Endothelial cell of umbilical vein (primary cell): ENCODE measurements at regions not wholly inside any gene's neighbourhood (a gene's known extent, or its start where the extent isn't known, plus 50 kb on each side); places are given as distances from the start of the nearest gene placed in this dataset.

ENCODE experiments used
- BruUV-seq: library from RNA; stranded (reverse); fragments of 400-500 nt; replicated peaks from 2 replicates; lab custom pipeline; 2021; lab: Mats Ljungman, UMichigan
- CTCF ChIA-PET: fragments of 300-600, 350-600 bp; sonication (Branson Sonifier 250); formaldehyde crosslinking; loops from one replicate; lab custom pipeline; 2021; ENCODE audit warnings: antibody characterized with exemption, inconsistent platforms; lab: Charles Lee
- POLR2A ChIA-PET: fragments of 300-600, 350-600 bp; sonication (Branson Sonifier 250); formaldehyde crosslinking; loops from one replicate; lab custom pipeline; 2021; ENCODE audit warnings: antibody characterized with exemption, inconsistent platforms; lab: Charles Lee
- DNase-seq: peaks from one replicate; pipeline ENCODE4 v3.0.0-alpha.2; 2011; ENCODE audit warnings: low read depth, low spot score
- FAIRE-seq: peaks from 2 replicates; lab custom pipeline; 2011; peaks lifted over from hg19 to GRCh38; lab: Jason Lieb, UNC
- H2AFZ ChIP-seq: 2 replicates; pipeline ENCODE4 v1.6.0; 2012; ENCODE audit warnings: low read depth, low read length, control low read depth, inconsistent platforms
- H3K27ac ChIP-seq: 2 replicates; pipeline ENCODE4 v1.5.1; 2011; ENCODE audit warnings: low read depth, mild to moderate bottlenecking, control low read depth, low read length, moderate library complexity; ENCODE audit not compliant: insufficient read depth
- H3K27me3 ChIP-seq, 2 experiments: 2 replicates each; pipeline versions ENCODE4 v1.6.0 to v1.6.1; 2011; ENCODE audit warnings: low read length in 2 of 2, mixed read lengths in 1 of 2; ENCODE audit not compliant: control insufficient read depth in 2 of 2, insufficient read depth in 2 of 2
- H3K36me3 ChIP-seq, 2 experiments: 2 replicates in 1 of 2; 3 replicates in 1 of 2; pipeline ENCODE4 v1.5.1; 2011; ENCODE audit warnings: low read length in 2 of 2, mild to moderate bottlenecking in 1 of 2, moderate library complexity in 1 of 2; ENCODE audit not compliant: control insufficient read depth in 2 of 2, insufficient read depth in 2 of 2; ENCODE audit errors: extremely low read depth in 1 of 2
- H3K4me1 ChIP-seq: 3 replicates; pipeline ENCODE4 v1.5.1; 2011; ENCODE audit warnings: mild to moderate bottlenecking, low read length; ENCODE audit not compliant: control insufficient read depth, insufficient read depth; ENCODE audit errors: extremely low read depth
- H3K4me2 ChIP-seq: 2 replicates; pipeline ENCODE4 v1.6.1; 2011; ENCODE audit warnings: low read length, control low read depth, mixed read lengths; ENCODE audit not compliant: insufficient read depth
- H3K4me3 ChIP-seq, 3 experiments: fragments of 200-600 bp in 1 of 3; sonication (generic), shearing (Covaris generic) in 1 of 3; replicated peaks in 1 of 3; 2 replicates each; pipeline ENCODE4 v1.5.1; 2011 to 2016; ENCODE audit warnings: control low read depth in 3 of 3, low read length in 3 of 3, mild to moderate bottlenecking in 2 of 3, inconsistent platforms in 1 of 3, low read depth in 1 of 3, moderate library complexity in 1 of 3; ENCODE audit not compliant: insufficient read depth in 1 of 3
- H3K79me2 ChIP-seq: 2 replicates; pipeline ENCODE4 v1.6.0; 2012; ENCODE audit warnings: low read length, inconsistent platforms; ENCODE audit not compliant: control insufficient read depth, insufficient read depth
- H3K9ac ChIP-seq: replicated peaks from 2 replicates; pipeline ENCODE3; 2011; ENCODE audit warnings: low read length, control low read depth; ENCODE audit not compliant: insufficient read depth; ENCODE audit errors: extremely low read depth
- H3K9me1 ChIP-seq: replicated peaks from 3 replicates; pipeline ENCODE4 v1.6.0; 2011; ENCODE audit warnings: mild to moderate bottlenecking, low read length; ENCODE audit not compliant: control insufficient read depth, insufficient read depth; ENCODE audit errors: extremely low read depth
- H3K9me3 ChIP-seq: replicated peaks from 2 replicates; pipeline ENCODE4 v1.5.1; 2012; ENCODE audit warnings: low read length, inconsistent platforms; ENCODE audit not compliant: control insufficient read depth, insufficient read depth
- H4K20me1 ChIP-seq: replicated peaks from 2 replicates; pipeline ENCODE3; 2011; ENCODE audit warnings: mild to moderate bottlenecking, low read length; ENCODE audit not compliant: control insufficient read depth, insufficient read depth; ENCODE audit errors: extremely low read depth
- CTCF ChIP-seq, 2 donors: IDR thresholded peaks; 1 replicate in 1 of 2; 2 replicates in 1 of 2; pipeline ENCODE4 v1.5.1; 2011; ENCODE audit warnings: low read length in 2 of 2, mild to moderate bottlenecking in 2 of 2, moderate library complexity in 2 of 2, control low read depth in 1 of 2, inconsistent platforms in 1 of 2, low read depth in 1 of 2; ENCODE audit not compliant: insufficient read depth in 1 of 2; ENCODE audit errors: extremely low read depth in 1 of 2
- EZH2 ChIP-seq: IDR thresholded peaks from 2 replicates; pipeline ENCODE4 v1.6.1; 2012; ENCODE audit warnings: borderline replicate concordance, low read depth, mild to moderate bottlenecking, moderate library complexity, low read length, inconsistent platforms; ENCODE audit not compliant: severe bottlenecking
- FOS ChIP-seq: IDR thresholded peaks from 2 replicates; pipeline ENCODE4 v1.6.1; 2011; ENCODE audit warnings: mild to moderate bottlenecking, low read length, moderate library complexity, borderline replicate concordance; ENCODE audit not compliant: insufficient read depth
- GATA2 ChIP-seq: IDR thresholded peaks from 2 replicates; pipeline ENCODE4 v1.7.0; 2011; ENCODE audit warnings: low read depth, mild to moderate bottlenecking, moderate library complexity, mixed read lengths, low read length; ENCODE audit not compliant: insufficient read length, insufficient read depth
- JUN ChIP-seq: IDR thresholded peaks from 2 replicates; pipeline ENCODE4 v1.6.1; 2011; ENCODE audit warnings: borderline replicate concordance, low read depth; ENCODE audit not compliant: insufficient read length, insufficient read depth
- MYC ChIP-seq: IDR thresholded peaks from one replicate; pipeline ENCODE4 v1.6.1; 2011; ENCODE audit warnings: mild to moderate bottlenecking, low read depth, low read length
- POLR2A ChIP-seq: IDR thresholded peaks from 2 replicates; pipeline ENCODE4 v1.6.1; 2012; ENCODE audit warnings: low read depth, mild to moderate bottlenecking, control low read depth, low read length
- POLR2AphosphoS5 ChIP-seq: IDR thresholded peaks from 2 replicates; pipeline ENCODE4 v1.6.1; 2012; ENCODE audit warnings: low read depth, mild to moderate bottlenecking, control low read depth, low read length, moderate library complexity; ENCODE audit not compliant: insufficient read depth
- dilution Hi-C: fragments of 300-500 bp; cut with MboI; formaldehyde crosslinking; loops from one replicate; pipeline ENCODE4 v1.15.0; 2019; ENCODE audit warnings: low sequenced_read_pairs; ENCODE audit not compliant: extremely low pct_ligation_motif_present
- intact Hi-C: fragments of 100-400 bp; cut with micrococcal nuclease; formaldehyde crosslinking; loops from one replicate; pipeline ENCODE4 v1.10.0; 2022
- TF ChIP-seq, protein P1 (sequence below): IDR thresholded peaks from 2 replicates; pipeline ENCODE4 v1.6.1; 2011; ENCODE audit not compliant: insufficient read depth, insufficient read length

DNA sequence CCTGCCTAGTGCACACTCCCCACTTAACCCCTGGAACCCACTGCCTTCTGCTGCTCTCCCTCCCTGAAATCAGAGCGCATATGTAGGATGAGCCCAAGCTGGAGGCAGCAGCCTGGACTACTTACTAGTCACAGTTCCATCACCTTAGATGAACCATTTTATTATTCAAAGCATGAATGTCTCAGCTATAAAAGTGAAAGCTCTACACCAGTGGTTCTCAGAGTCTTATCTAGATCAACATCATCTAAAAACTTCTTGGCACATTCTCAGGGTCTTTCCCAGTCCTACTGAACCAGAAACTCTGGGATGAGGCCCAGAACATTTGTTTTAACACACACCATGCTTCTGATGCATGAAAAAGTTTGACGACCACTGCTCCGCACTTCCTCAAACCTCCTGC is 100.3 kb upstream of the ANK3 start:
- Histone ChIP-seq H3K4me2 (no peak overlapping the region), H3K27ac (no peak overlapping the region), H3K9me1 (no peaks in the 10 kb centered on the region), H3K9ac (no peak overlapping the region), H3K36me3 (no peaks in the 10 kb centered on the region), H3K9me3 (no peaks in the 10 kb centered on the region), H3K79me2 (no peaks in the 10 kb centered on the region), H3K4me1 (no peaks in the 10 kb centered on the region), H2AFZ (no peak overlapping the region), H3K27me3 (no peaks in the 10 kb centered on the region), H3K4me3 (no peak overlapping the region), H4K20me1 (no peaks in the 10 kb centered on the region)
- ChIA-PET POLR2A (no interaction called here), CTCF (no interaction called here)
- dilution Hi-C loops, result no loop called here
- TF ChIP-seq POLR2AphosphoS5, result no peak
- TF ChIP-seq CTCF (IDR thresholded peaks at IDR 0.05; ENCODE audit: extremely low read depth in 1 of 2, insufficient read depth in 1 of 2, low read depth in 1 of 2, low read length in 2 of 2), result no peak
- no peak for TF ChIP-seq FOS
- no peak for TF ChIP-seq EZH2
- no peak for TF ChIP-seq GATA2
- TF ChIP-seq, protein P1, sequence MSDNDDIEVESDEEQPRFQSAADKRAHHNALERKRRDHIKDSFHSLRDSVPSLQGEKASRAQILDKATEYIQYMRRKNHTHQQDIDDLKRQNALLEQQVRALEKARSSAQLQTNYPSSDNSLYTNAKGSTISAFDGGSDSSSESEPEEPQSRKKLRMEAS, result no peak
- TF ChIP-seq POLR2A, result no peak
- no peak for TF ChIP-seq MYC
- no peak for TF ChIP-seq JUN
- no TSS peak for BruUV-seq
- FAIRE-seq (no peak), DNase-seq (no peak)
- intact Hi-C loops, result no loop called here
